Activated T-cell treated with anti-CD3 and anti-CD28 coated beads for 4 hours (primary cell): ENCODE measurements at regions not wholly inside any gene's neighbourhood (a gene's known extent, or its start where the extent isn't known, plus 50 kb on each side); places are given as distances from the start of the nearest gene placed in this dataset.

Experiments
- DNase-seq: peaks from one replicate; pipeline ENCODE4 v3.0.0-alpha.2; 2020

- no peak for DNase-seq
Measured at GRCh38 chr20:58138395-58138794, 90.1 kb downstream of the ANKRD60 start.

GRCh38 chr20:58137651-58138265, 90.7 kb downstream of the ANKRD60 start:
- no peak for DNase-seq

GRCh38 chr20:58137236-58137635, 91.2 kb downstream of the ANKRD60 start:
- DNase-seq: no peak

DNA sequence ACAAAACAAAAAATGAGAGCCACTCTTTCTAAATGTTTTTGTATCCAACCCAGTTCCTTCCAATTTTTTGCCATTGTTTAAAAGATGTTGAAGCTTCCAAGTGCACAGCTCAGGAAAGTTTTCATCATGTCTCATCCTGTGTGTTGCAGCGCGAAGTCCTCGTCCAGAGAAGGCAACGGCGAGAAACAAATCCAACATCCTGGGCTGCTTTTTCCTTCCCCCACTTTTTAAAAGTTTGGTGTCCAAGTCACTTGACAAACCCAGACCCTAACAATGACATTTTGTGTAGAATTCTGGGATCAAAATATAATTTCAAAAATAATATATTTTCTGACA, 92.3 kb downstream of the ANKRD60 start:
- DNase-seq: no peak

DNA sequence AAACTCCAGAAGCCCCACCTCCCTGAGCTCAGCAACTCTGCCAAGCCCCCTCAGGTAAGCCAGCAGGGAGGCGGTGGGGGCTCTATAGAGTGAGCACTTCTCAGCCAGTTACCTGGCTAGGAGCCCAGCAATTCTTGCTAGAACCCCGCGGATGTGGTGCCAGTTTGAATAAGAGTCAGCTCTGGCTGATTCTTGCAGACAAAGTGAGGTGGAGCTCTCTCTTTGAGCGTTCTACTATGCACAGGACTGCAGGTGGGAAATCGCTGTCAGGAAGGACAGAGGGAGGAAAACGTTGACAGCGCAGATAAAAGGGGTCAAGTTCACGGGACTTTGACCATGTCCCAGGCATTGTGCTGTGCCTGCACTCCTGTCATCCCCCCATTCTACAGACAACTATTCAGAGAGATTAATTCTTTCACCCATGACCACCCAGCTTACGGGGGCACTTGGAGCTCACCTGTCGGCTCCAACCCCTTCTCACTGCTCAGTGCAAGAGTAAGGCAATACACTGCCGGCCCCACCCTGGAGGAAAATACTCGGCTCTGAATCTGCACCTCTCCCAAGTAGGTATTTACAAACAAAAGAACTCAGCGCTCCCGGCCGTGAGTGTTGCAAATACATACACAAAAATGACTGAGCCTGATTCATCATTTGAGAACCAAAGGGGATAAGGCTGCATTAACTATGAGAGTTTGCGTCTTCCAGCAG, 92.9 kb downstream of the ANKRD60 start:
- DNase-seq: no peak

DNA sequence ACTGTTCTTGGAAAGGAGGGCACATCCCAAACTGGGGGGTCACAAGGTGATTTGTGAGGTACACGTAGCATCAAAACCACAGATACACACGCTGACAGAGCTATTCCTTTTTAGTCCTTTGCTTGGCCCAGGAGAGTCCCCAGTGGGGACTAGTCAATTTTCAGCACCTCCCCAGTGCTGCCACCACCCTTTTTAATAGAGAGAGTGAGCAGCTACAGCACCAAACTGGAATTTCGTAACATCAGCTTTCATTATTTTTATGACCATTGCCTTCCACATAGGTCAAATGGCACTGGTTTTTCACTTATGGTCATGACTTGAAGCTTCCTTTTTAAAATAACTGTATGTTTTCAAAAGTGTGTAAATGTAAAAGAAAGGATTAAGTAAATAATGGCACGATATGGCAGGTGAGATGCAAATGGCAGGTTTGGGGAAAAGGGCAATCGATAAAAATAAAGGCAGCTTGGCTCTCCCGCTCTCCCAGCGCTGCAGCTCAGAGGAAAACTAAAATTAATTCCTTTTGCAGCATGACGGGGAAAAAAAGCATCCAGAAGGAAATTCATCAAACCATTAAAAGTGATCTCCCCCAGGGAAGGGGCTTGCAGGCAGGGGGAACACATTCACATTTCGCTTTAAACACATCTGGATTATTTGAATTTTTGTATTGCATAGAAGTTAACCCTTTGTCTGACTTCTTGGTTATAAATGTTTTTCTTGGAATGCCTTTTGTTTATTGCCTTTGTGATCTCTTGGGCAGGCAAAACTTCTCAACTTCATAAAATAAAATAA, 95.2 kb downstream of the ANKRD60 start:
- DNase-seq: no peak

DNA sequence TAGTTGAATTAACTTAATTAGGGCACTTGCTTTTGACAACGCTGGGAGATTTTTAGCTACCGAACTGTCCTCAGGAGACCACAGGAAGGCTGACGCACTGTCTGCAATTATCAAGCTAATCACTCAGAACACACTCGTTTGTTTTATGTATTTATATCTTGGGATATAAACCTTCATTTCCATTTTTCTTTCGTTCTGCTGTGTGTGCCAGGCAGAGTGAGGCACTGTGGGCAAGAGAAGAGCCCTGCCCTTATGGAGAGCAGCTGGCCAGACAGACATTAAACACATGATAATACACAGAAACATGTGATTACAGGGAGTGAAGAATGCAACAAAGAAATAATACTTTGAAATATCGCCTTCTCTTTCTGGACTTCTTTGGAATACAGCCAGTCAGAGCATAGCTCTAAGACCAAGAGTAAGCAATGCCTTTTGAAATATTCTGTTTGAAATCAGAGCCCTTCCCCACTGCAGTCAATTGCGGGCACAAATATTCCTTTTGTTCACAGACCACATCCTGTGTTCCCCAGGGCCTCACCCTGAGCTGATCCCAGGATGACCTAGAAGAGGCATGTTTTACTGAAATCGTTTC, 96.8 kb downstream of the ANKRD60 start:
- no peak for DNase-seq

GRCh38 chr20:58131151-58131550, 97.3 kb downstream of the ANKRD60 start:
- DNase-seq: no peak

- no peak for DNase-seq
Measured at GRCh38 chr20:58130581-58130980, 97.9 kb downstream of the ANKRD60 start.

GRCh38 chr20:58130156-58130555, 98.3 kb downstream of the ANKRD60 start:
- DNase-seq: no peak

DNA sequence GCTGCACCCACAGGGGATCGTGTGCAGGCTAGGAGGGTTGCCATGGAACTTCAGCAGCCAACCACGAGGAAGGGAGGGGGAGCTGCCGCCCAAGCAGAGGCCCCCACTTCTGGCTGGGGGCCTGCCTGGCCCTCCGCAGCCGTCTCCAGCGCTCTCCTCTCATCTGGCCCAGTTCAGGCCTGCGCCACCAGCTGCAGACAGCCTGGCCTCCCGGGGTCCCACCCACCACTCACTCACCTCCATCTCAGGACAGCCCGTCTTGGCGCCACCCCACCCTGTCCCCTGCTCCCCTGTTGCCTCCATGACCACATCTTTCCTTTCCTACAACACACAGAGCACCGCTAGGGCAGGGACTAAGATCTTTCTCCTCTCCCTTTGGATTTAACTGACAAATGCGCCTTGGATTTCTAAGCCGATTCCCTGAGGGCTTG, 98.7 kb downstream of the ANKRD60 start:
- no peak for DNase-seq

DNA sequence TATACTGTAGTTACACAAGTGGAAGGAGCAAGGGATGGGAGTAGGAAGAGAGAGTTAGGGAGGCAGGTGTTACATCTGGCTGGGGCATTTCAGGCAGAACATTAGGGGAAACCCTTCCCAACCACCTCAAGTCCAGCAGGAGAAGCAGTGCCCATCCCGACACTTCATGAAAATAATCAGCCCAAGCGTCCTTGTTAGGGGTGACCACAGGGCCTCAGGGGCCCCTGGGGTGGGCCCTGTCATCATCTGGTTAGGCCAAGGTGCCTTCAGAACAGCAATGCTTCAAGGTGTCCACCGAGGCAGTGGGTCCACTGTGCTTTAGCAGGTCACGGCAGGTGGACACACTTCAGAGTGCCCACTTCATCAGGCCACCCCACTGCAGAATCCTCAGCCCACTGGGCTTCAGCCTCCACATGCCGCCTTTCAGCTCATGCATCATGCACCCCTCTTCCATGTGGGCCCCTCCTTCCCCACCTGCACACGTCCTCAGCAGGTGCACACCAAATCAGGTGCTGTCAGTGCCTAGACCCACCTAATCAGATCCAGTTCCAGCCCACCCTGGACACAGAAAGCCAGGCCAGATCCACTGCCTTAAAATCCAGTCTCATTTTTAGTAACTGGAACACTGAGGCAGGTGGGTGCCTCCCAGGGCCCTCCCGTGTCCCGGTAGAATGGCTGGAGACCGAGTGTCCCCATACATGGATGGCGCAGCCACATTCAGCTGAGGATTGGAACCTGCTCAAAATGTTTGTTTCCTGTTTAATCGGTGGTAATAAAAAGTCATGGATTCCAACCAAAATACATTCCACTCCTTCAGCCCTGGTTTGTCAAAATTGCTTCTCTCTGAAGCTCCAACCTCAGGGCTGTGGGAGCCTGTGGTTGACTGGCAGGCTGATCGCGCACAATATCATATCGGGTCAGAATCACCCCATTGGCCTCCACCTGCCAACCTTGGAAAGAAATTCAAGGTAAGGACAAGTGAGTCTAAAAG, 99.5 kb downstream of the ANKRD60 start:
- no peak for DNase-seq

DNA sequence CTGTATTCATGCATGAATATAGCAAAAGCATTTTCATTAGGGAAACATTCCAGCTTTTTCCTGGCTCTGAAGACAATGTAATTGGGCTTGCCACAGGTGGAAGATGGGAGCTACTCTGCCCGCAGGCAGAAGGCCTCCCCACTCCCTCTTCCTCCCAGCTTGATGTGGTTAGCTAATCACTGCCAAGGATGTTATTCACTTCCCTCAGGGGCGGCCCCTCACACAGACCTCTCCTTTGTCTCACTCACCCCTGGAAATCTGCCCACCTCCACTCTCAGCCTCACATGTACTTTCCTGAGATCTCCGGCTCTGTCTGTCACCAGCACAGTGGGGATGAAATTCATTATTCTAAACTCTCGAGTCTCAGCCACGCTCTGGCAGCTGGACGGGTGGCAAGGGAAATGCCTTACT, 100.7 kb downstream of the ANKRD60 start:
- no peak for DNase-seq

DNA sequence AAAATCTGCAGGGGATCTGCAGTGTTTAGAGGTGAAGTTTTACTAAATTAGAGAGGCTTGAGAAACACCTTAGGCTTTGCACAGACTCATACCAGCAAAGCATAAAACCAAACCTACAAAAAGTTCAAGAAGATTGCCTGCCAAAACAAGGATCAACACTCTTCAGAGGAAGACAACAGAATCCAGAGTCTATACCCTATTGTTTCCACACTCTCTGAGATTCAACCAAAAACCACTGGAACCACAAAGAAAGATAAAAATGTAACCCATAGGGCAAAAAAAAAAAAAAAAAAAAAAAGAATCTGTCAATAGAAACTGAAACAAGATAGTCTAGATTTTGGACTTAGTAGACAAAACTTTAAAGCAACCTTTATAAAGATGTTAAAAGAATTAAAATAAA, 102.7 kb downstream of the ANKRD60 start:
- DNase-seq: no peak

DNA sequence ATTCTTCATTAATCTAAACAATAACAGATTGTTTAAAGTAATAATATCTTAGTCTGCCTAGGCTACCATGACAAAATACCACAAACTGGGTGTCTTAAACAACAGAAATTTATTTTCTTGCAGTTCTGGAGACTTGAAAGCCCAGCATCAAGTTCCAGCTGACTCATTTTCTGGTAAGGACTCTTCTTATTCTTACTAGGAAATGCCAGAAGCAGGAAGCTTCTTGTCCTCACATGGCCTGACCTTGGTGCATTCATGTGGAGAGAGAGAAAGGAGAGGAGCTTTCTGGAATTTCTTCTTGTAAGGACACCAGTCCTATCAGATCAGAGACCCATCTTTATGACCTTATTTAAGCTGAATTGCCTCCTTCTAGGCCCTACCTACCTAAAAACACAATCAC, 110.5 kb downstream of the ANKRD60 start:
- no peak for DNase-seq

DNA sequence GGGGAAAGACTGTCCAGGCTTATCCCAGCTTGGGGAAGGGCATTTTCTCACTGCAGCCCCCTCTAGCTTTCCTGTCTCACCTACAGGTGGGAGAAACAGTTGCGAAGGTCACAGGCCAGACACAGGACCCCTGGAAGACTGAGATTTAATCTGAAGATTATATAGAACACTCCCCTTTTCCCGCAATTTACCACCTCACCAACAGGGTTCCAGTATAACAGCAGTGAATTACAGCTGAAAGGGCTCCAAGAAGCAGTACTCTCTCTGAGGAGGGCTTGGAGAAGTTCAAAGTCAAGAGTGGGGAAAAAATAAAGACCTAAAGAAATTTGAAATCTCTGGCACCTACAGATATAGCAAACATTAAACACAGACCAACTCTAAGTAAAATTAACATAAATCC, 111.9 kb downstream of the ANKRD60 start:
- no peak for DNase-seq

DNA sequence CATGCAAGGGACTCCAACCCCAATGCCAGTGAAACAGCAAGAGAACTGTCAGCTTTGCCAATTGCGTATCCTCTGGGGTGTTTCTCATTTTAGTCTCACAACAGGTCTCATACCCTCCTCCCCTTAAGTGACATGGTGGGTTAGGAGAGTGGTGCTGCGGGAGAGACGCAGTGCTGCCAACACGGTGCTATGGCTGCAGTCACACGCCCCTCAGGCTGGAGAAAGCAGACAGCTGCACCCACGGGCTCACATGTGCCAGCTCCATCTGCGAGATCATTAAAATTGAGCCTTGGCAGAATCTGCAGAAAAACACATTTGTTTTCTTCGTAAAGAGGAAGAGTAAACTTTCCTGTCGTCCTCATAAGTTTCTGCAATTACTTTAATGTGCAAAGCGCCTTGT, 114.7 kb downstream of the ANKRD60 start:
- DNase-seq: no peak

- no peak for DNase-seq
Measured at GRCh38 chr20:58112017-58112781, 116.3 kb downstream of the ANKRD60 start.

- DNase-seq: no peak
Measured at GRCh38 chr20:58111310-58112016, 117.0 kb downstream of the ANKRD60 start.

GRCh38 chr20:58109918-58110635, 118.4 kb downstream of the ANKRD60 start:
- no peak for DNase-seq
